ENCODE measurements at regions not wholly inside any gene's neighbourhood (a gene's known extent, or its start where the extent isn't known, plus 50 kb on each side); places are given as distances from the start of the nearest gene placed in this dataset.

GRCh38 chr6:165219629-165220028 lies 89.8 kb downstream of the C6orf118 start:
- no peak for TF ChIP-seq CTCF (IDR thresholded peaks at IDR 0.05; ENCODE audit: low read depth, low read length, missing control alignments)
- DNase-seq (ENCODE audit: extremely low read depth, low read depth) = no peak

GRCh38 chr6:165218829-165219228 lies 90.6 kb downstream of the C6orf118 start:
- no peak overlapping the region for H3K4me3 ChIP-seq (replicated peaks; ENCODE audit: low read depth, low read length)
- no peak for TF ChIP-seq CTCF (IDR thresholded peaks at IDR 0.05; ENCODE audit: low read depth, low read length, missing control alignments)
- DNase-seq (ENCODE audit: extremely low read depth, low read depth) = no peak

More at GRCh38 chr6:165219629-165220028, 89.8 kb downstream of the C6orf118 start:
- no peak overlapping the region for H3K4me3 ChIP-seq (replicated peaks; ENCODE audit: low read depth, low read length)

DNA sequence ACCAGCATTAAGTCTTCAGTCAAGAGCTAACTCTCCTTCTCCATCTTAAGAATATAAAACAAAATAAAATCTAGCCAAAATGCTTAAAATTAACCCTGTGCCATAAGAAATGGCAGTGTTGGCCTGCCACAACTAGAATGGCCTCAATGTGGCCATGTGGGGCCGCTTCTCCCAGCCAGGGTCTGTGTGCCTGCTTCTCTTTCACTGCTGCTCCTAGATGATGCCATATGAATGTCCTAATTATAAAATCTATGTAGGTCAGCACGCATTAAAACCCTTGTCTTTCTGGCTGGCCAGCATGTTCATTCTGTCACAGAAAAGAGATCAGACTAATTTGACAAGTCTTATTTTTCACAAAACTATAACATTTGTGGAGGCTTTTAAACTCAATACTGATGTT lies 102.6 kb downstream of the C6orf118 start:
- no peak overlapping the region for H3K4me3 ChIP-seq (replicated peaks; ENCODE audit: low read depth, low read length)
- no peak for DNase-seq (ENCODE audit: extremely low read depth, low read depth)
- TF ChIP-seq CTCF (IDR thresholded peaks at IDR 0.05; ENCODE audit: low read depth, low read length, missing control alignments) = no peak

DNA sequence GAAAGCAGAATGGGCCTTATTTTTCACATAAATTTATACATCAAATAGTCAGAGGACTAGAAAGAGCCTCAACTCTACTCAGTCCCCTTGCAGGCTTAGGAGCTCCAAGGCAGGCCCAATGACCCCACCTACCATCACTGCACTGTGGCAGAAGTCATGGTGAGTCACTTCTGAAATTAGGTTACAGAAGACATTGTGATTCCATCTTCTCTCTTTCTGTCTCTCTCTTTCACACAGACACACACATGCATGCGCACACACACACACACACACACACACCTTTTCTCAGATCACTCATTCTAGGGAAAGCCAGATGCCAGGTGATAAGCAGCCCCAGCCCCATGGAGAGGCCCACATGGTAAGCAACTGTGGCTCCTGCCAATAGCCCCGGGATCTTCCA lies 103.8 kb downstream of the C6orf118 start:
- H3K4me3 ChIP-seq (replicated peaks; ENCODE audit: low read depth, low read length) = no peak overlapping the region
- DNase-seq (ENCODE audit: extremely low read depth, low read depth) = no peak
- no peak for TF ChIP-seq CTCF (IDR thresholded peaks at IDR 0.05; ENCODE audit: low read depth, low read length, missing control alignments)

DNA sequence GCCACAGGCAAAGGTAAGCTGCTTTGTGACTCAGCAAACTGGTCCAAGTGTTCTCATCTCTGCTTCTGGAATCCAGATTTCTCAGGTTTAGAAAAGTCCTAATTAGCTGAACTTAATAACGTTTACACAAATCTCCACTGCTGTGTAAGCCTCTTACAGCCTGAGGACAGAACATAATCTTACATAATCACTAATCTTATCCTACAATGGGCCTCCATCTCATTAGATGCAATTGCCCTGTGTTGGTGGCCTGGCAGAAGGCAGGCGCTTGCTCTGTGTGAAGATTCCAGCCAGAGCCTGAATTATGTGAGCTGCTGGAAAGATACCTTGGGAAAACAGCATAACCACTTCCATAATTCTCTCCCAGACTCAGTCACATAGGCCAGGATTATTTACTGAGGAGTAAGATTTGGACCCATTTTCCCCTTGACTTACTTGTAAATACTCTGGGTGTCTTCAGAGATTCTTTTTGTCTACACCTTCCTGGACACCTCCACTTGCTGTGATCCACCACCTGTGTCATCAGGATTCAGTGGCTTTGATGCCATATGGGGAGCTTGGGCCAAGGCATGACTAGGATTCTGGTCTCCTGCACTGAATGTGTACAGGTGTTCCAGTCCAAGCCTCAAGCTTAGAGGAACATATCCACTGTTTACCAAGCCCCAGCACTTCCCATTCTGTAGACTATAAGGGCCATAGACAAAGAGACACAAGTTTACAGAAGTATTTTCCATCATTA lies 104.4 kb downstream of the C6orf118 start:
- no peak overlapping the region for H3K4me3 ChIP-seq (replicated peaks; ENCODE audit: low read depth, low read length)
- no peak for DNase-seq (ENCODE audit: extremely low read depth, low read depth)
- TF ChIP-seq CTCF (IDR thresholded peaks at IDR 0.05; ENCODE audit: low read depth, low read length, missing control alignments) = no peak

- TF ChIP-seq CTCF (IDR thresholded peaks at IDR 0.05; ENCODE audit: low read depth, low read length, missing control alignments) = no peak
- H3K4me3 ChIP-seq (replicated peaks; ENCODE audit: low read depth, low read length) = no peak overlapping the region
- no peak for DNase-seq (ENCODE audit: extremely low read depth, low read depth)
Measured at GRCh38 chr6:165200178-165200577, 109.2 kb downstream of the C6orf118 start.

DNA sequence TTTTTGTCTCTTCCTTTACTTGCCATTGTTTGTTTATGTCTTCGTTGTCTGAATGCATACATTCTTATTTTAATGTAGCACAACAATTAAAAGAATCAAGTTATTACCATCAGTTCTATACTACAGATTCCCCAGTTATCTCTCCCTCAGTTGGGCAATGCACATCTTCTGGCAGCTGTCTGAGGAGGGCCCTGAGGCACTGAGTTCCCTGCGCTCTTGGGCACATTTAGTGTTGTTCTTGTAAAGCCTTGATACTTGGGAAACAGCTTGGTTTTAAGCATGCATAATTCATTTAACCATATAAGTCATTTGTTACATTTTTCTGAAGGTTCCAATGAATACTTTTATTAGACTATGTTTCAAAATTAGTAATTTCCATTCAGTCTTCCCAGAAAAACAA lies 117.9 kb downstream of the C6orf118 start:
- no peak overlapping the region for H3K4me3 ChIP-seq (replicated peaks; ENCODE audit: low read depth, low read length)
- TF ChIP-seq CTCF (IDR thresholded peaks at IDR 0.05; ENCODE audit: low read depth, low read length, missing control alignments) = no peak
- DNase-seq (ENCODE audit: extremely low read depth, low read depth) = no peak

Data from HFF-Myc (cell line).